Inferior parietal cortex (tissue), 1 donor: ENCODE measurements at regions not wholly inside any gene's neighbourhood (a gene's known extent, or its start where the extent isn't known, plus 50 kb on each side); places are given as distances from the start of the nearest gene placed in this dataset.

ENCODE experiments used
- DNase-seq: peaks from one replicate; pipeline ENCODE4 v3.0.0-alpha.2; 2016; ENCODE audit errors: extremely low spot score

- DNase-seq, result no peak
Measured at GRCh38 chr1:244346972-244347618, 104.6 kb downstream of the ADSS2 start.

GRCh38 chr1:244347942-244348341 is 103.8 kb downstream of the ADSS2 start:
- DNase-seq, result no peak

GRCh38 chr1:244349103-244349531 is 102.6 kb downstream of the ADSS2 start:
- DNase-seq, result no peak

GRCh38 chr1:244349581-244350001 is 102.1 kb downstream of the ADSS2 start:
- no peak for DNase-seq

GRCh38 chr1:244350027-244350426 is 101.7 kb downstream of the ADSS2 start:
- no peak for DNase-seq

- DNase-seq, result no peak
Measured at GRCh38 chr1:244352156-244352830, 99.4 kb downstream of the ADSS2 start.

GRCh38 chr1:244353551-244354091 is 98.1 kb downstream of the ADSS2 start:
- DNase-seq, result no peak

GRCh38 chr1:244354810-244355278 is 96.9 kb downstream of the ADSS2 start:
- no peak for DNase-seq

- DNase-seq, result no peak
Measured at GRCh38 chr1:244356376-244356775, 95.3 kb downstream of the ADSS2 start.
